Activated gamma-delta T cell treated with Interleukin-2 at 50 U/mL for 16 hours (primary cell): ENCODE measurements at regions not wholly inside any gene's neighbourhood (a gene's known extent, or its start where the extent isn't known, plus 50 kb on each side); places are given as distances from the start of the nearest gene placed in this dataset.
"Not testable (repeated sequence)": the region's sequence is repeated elsewhere in the genome, so short reads cannot be mapped to it uniquely, and the experiment has no call there.

ENCODE experiments used
- DNase-seq: peaks from one replicate; pipeline ENCODE4 v3.0.0-alpha.2; 2020

DNA sequence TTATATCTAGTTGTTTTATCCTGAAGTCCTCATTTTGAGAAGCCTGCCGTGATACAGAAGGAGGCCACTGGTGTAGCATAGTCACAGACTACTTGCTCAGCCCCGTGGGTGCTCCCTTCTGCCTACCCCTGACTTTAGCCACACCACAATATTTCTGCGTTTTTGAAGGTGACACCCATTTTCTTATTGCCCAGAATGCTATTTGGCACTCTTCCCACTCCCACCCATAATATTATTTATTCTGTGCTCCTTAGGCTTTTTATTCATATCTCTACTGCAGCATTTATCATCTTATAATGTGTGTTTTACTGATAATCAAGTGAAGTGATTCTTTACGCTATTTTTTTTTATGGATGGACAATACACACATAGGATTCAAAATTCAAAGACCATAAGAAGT, 107.3 kb downstream of the OR2B2 start:
- no peak for DNase-seq

GRCh38 chr6:27800731-27801373, 111.3 kb downstream of the OR2B2 start:
- no peak for DNase-seq

- DNase-seq: no peak
Measured at GRCh38 chr6:27797960-27798359, 114.2 kb downstream of the OR2B2 start.

DNA sequence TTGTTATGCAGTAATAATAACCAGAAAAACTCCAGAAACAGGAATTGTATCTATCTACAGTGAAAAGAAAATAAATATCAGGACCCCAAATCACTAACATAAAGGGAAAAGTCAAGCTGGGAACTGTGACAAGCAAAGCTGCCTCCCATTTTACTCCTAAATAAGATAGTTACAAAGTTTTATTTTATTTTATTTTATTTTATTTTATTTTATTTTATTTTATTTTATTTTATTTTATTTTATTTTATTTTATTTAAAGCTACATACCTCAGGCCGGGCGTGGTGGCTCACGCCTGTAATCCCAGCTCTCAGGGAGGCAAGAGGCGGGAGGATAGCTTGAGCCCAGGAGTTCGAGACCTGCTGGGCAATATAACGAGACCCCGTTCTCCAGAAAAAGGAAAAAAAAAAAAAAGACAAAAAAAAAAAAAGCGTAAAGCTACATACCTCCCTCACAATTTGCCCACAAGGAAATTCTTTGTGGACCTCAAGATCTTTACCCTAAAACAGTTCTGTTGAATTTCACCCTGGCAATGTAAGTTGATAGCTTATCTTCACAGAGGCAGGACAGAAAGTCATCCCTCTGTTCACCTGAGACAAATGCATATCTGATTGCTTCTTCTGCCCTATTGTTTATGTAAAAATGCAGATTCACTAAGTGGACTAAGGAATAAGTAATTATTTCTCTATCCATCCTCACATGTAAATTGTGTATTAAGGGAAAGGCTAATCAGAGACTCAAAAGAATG, 115.3 kb downstream of the OR2B2 start:
- DNase-seq: not testable (repeated sequence)

- peak; percentile 38 for DNase-seq
Measured at GRCh38 chr6:27795697-27796494, 116.3 kb downstream of the OR2B2 start.

DNA sequence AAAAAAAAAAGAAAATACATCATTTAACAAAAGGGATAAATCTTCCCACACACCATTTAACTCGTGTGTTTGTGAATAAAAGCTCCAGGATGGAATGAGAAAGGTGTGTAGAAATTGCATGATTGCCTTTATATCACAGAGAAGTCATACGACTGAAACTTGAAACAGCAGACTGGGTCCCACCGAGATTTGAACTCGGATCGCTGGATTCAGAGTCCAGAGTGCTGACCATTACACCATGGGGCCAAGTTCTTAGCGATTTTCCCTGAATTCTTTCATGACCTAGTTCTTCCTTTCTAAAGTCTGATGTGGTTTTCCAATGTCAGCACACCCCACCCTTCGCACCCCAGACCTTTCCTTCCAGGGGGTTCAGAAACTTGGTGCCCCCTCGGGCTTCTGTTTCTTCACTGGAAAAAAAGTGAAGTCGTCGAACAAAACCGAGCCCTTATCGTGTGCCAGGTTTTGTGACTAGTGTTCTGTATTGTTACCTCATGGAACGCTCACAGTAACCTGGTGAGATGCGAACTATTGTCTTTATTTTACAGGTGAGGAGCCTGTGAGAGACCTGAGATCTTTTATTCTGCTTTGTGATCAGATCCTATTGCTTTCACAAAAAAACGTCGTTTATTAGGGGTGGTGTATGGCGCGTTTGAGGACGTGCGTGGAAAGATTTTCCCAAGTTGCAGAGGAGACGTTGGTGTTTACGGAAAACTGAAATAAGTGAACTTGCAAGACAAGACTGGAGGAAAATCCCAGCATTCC, 120.8 kb downstream of the OR2B2 start:
- DNase-seq: no peak

GRCh38 chr6:27788376-27788775, 123.8 kb downstream of the OR2B2 start:
- DNase-seq: not testable (repeated sequence)

- no peak for DNase-seq
Measured at GRCh38 chr6:27786048-27786447, 126.1 kb downstream of the OR2B2 start.

DNA sequence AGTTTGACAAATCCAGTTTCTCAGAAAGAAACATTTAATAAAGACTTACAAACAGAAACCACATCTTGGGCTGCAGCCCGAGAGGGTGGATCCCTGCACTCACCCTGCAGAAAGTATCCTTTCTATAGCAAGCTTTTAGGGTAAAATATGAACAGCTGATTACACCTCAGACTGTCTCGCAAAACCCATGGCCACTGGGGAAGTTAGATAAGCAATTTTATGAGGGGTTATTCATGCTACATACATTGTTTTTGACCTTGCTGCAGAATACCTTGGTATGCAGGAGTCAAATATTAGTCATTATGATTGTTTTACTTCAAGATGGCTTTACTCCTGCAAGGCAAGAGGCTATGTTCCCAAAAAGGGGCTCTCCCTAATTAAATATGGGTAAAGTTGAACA, 126.9 kb downstream of the OR2B2 start:
- no peak for DNase-seq

DNA sequence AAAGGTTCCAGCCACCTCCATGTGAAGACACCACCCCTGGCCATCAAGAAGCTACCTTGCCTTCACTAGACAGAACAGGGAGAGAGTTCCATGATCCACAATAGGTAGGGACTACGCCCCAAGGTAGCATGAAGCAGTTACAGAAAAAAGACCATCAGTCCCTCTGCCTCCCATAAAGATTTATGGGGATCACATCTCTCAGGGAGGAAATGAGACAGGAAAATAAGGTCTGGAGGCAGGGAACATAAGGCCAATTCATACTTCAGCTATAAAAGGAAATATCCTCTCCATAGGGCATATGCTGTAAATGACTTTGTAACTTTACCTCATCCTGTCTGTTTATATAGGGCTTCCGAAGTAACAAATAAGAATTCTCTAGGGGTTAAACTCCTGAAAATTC, 129.4 kb downstream of the OR2B2 start:
- DNase-seq: no peak

DNA sequence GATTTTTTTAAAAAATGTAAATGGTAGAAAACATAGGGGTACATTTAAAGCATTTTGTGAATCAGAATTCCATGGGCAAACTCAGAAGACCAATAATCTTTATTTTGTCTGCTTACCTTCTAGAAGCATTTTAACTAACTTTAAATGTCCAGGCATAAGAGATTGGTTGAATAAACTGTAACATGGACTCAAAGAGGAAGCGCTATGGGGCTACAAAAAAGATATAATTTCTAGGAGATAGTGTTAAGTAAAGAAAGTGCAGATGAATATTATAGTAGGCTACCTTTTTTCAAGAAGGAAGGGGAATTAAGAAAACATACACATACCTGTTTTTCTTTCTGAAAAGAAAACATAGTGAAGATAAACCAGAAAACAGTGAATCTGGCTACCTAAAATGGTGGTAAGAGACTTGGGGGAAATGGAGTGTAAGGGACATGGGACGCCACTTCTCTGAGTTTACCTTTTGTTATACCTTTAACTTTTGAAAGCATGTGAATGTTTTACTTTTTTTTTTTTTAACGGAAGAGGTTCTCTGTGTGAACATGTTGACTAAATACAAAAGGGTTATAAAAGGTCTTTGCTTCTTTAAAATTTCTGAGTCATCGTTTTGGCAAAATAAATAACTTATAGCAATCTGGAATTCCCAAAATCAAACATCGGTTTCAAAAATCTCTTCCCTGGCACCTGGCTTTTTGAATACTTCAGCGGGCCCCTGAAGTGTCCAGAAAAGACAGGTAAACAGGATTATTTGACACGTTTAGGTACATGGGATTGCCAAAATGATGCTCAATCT, 133.4 kb downstream of the OR2B2 start:
- DNase-seq: no peak

- DNase-seq: no peak
Measured at GRCh38 chr6:27777614-27778355, 134.4 kb downstream of the OR2B2 start.

DNA sequence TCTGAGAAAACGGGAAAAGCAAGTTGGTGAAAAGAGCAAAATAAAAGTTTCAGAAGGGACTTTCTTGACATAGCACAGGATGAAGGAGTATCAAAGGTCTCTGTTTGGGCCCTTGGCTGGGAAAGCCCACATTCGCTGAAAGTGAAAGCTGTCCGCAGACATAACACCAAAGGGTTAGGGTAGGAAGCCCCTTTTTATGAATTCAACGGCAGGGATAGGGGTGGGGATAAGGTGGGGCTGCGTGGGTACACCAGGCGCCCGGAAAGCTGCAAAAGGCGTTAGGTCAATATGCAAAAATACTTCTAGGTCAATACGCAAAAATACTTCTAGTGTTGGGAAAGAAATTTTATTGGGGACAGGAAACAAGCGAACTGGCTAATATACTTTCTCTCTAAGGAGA, 135.1 kb downstream of the OR2B2 start:
- DNase-seq: no peak

- DNase-seq: no peak
Measured at GRCh38 chr6:27776504-27776903, 135.7 kb downstream of the OR2B2 start.

DNA sequence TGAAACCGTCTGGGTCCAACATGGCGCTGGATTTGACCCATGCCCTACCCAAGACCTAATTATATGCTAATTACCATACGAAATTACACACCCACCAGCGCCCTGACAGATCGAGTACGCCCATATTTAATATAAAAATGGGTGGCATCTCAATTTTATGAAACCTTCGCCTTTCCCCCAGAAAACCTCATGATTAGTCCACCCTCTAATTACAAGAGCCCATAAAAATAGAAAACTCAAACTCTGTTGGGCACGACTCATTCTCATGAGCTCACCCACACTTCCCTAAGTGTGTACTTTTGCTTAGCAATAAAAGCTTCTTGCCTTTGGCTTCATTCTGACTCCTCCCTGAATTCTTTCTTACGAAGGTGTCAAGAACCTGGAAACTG, 136.4 kb downstream of the OR2B2 start:
- no peak for DNase-seq

DNA sequence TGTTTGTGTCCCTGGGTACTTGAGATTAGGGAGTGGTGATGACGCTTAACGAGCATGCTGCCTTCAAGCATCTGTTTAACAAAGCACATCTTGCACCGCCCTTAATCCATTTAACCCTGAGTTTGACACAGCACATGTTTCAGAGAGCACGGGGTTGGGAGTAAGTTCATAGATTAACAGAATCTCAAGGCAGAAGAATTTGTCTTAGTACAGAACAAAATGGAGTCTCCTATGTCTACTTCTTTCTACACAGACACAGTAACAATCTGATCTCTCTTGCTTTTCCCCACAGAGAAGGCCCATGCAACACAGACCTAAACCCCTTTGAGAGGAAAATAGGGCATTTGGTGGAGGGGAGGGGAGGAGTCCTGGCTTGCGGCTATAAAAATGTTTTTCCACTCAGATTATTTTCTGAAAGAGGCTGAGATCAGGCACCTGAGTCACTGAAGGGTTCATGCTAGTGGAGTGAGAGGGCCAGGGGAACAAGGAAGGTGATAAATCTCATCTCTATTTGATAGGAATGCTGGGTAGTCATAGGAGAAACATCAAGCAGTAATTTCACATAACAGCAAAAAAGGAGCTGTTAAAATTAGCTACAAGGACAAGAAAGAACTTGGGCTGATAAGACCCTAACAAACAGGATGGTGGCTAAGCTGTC, 136.9 kb downstream of the OR2B2 start:
- DNase-seq: not testable (repeated sequence)

DNA sequence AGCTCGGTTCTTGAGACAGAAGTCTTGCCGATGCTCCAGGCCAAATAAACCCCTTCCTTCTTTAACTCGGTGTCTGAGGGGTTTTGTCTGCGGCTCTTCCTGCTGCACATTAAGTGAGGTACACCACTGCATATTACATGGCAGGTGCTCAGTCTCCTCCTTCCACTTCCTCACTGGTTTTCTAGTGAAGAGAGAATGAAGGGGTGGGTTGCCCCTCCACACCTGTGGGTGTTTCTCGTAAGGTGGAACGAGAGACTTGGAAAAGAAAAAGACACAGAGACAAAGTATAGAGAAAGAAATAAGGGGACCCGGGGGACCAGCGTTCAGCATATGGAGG, 138.0 kb downstream of the OR2B2 start:
- DNase-seq: not testable (repeated sequence)

- DNase-seq: not testable (repeated sequence)
Measured at GRCh38 chr6:27773542-27774263, 138.5 kb downstream of the OR2B2 start.

DNA sequence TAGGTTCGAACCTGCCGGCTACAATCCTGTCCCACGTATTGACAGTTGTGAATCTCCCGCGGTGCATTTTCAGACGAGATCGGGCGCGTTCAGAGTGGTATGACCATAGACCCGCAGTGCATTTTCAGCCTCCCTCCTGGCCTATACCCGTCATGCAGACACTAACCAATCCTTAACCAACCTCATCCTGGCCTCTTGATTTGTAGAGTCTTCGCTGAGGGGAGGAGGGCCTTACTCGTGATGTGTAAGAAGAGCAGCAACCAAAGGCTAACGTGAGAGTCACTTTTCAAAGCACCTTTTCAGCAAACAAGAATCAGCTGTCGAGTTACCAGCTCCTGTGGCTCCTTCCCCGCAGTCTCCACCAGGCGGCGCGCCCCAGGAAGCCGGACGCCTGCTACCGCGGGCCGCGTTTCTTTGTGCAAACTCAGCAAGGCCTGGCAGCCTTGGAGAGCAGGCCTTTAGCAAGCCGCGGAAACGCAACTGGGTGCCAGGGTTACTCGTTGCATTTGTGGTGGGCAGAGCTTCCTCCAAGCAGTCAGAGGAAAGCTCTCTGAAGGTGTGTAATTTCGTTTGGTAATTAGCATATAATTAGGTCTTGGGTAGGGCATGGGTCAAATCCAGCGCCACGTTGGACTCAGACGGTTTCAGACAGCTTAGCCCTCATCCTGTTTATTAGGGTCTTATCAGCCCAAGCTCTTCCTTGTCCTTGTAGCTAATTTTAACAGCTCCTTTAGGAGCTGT, 139.8 kb downstream of the OR2B2 start:
- peak; percentile 85 for DNase-seq

DNA sequence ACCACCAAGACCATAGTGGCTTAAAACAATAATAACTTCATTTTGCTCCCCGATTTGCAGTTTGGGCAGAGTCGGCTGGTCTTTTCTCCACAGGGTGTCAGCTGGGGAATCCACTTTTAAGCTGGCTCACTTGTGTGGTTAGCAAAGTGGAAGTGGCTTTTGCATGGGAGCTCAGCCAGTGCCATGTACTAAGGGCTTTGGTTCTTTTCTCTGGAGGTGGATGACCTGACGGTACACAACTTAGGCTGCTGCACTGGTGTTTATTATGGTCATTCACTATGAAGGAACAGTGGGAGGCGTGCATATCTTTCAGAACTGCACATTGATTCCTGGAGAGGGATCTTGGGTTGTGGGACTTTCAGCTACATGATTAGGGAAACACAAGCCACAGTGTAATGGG, 141.0 kb downstream of the OR2B2 start:
- DNase-seq: no peak
